ENCODE measurements at regions not wholly inside any gene's neighbourhood (a gene's known extent, or its start where the extent isn't known, plus 50 kb on each side); places are given as distances from the start of the nearest gene placed in this dataset.

DNA sequence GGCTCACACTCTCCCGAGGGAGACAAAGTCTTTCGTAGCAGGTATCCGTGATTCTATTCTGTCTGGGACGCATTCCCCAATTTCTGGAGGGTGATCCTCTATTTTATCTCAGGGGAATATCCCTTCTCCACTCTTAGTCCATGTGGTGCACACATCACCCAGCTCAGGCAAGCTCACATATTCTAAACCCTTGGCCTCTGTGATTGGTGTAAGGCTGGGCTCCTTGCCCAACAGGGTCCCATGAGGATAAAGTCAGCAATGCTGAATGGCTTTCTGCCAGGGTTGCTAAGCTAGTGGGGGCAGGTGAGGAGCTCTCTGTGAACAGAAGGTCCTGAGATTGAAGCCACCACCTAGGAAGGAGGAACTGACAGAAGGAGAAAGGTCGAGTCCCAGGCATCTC, 137.2 kb downstream of the CDH26 start:
- TF ChIP-seq TSHZ2 (CRISPR knock-in tag; IDR thresholded peaks at IDR 0.05) (no peak), ZNF70 (CRISPR knock-in tag; IDR thresholded peaks at IDR 0.05) (no peak), ESRRG (CRISPR knock-in tag; IDR thresholded peaks at IDR 0.05) (no peak), TOX (CRISPR knock-in tag; IDR thresholded peaks at IDR 0.05; ENCODE audit: borderline replicate concordance) (no peak), ISL1 (CRISPR knock-in tag; IDR thresholded peaks at IDR 0.05) (no peak), BACH2 (CRISPR knock-in tag; IDR thresholded peaks at IDR 0.05; ENCODE audit: borderline replicate concordance) (no peak), CSDC2 (CRISPR knock-in tag; IDR thresholded peaks at IDR 0.05) (no peak), RARB (CRISPR knock-in tag; IDR thresholded peaks at IDR 0.05) (no peak), ZNF8 (CRISPR knock-in tag; IDR thresholded peaks at IDR 0.05) (no peak), ZNF565 (CRISPR knock-in tag; conservative IDR thresholded peaks at IDR 0.05; ENCODE audit: low read depth) (no peak), SNAI2 (CRISPR knock-in tag; IDR thresholded peaks at IDR 0.05) (no peak), ZFP30 (CRISPR knock-in tag; IDR thresholded peaks at IDR 0.05) (no peak), TCF4 (CRISPR knock-in tag; IDR thresholded peaks at IDR 0.05; ENCODE audit: borderline replicate concordance) (no peak), ZC3H10 (CRISPR knock-in tag; IDR thresholded peaks at IDR 0.05) (no peak), ZFP3 (CRISPR knock-in tag; IDR thresholded peaks at IDR 0.05) (no peak), ARNTL (CRISPR knock-in tag; IDR thresholded peaks at IDR 0.05; ENCODE audit: borderline replicate concordance, low read depth) (no peak)
- TF ChIP-seq, protein P1, sequence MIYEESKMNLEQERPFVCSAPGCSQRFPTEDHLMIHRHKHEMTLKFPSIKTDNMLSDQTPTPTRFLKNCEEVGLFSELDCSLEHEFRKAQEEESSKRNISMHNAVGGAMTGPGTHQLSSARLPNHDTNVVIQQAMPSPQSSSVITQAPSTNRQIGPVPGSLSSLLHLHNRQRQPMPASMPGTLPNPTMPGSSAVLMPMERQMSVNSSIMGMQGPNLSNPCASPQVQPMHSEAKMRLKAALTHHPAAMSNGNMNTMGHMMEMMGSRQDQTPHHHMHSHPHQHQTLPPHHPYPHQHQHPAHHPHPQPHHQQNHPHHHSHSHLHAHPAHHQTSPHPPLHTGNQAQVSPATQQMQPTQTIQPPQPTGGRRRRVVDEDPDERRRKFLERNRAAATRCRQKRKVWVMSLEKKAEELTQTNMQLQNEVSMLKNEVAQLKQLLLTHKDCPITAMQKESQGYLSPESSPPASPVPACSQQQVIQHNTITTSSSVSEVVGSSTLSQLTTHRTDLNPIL (CRISPR knock-in tag; IDR thresholded peaks at IDR 0.05; ENCODE audit: low read depth), result no peak
- TF ChIP-seq, protein P2, sequence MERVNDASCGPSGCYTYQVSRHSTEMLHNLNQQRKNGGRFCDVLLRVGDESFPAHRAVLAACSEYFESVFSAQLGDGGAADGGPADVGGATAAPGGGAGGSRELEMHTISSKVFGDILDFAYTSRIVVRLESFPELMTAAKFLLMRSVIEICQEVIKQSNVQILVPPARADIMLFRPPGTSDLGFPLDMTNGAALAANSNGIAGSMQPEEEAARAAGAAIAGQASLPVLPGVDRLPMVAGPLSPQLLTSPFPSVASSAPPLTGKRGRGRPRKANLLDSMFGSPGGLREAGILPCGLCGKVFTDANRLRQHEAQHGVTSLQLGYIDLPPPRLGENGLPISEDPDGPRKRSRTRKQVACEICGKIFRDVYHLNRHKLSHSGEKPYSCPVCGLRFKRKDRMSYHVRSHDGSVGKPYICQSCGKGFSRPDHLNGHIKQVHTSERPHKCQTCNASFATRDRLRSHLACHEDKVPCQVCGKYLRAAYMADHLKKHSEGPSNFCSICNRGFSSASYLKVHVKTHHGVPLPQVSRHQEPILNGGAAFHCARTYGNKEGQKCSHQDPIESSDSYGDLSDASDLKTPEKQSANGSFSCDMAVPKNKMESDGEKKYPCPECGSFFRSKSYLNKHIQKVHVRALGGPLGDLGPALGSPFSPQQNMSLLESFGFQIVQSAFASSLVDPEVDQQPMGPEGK (CRISPR knock-in tag; IDR thresholded peaks at IDR 0.05; ENCODE audit: borderline replicate concordance), result no peak
- TF ChIP-seq, protein P3, sequence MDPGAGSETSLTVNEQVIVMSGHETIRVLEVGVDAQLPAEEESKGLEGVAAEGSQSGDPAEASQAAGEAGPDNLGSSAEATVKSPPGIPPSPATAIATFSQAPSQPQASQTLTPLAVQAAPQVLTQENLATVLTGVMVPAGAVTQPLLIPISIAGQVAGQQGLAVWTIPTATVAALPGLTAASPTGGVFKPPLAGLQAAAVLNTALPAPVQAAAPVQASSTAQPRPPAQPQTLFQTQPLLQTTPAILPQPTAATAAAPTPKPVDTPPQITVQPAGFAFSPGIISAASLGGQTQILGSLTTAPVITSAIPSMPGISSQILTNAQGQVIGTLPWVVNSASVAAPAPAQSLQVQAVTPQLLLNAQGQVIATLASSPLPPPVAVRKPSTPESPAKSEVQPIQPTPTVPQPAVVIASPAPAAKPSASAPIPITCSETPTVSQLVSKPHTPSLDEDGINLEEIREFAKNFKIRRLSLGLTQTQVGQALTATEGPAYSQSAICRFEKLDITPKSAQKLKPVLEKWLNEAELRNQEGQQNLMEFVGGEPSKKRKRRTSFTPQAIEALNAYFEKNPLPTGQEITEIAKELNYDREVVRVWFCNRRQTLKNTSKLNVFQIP (CRISPR knock-in tag; IDR thresholded peaks at IDR 0.05; ENCODE audit: borderline replicate concordance, low read depth), result no peak
- ATAC-seq, result no peak

DNA sequence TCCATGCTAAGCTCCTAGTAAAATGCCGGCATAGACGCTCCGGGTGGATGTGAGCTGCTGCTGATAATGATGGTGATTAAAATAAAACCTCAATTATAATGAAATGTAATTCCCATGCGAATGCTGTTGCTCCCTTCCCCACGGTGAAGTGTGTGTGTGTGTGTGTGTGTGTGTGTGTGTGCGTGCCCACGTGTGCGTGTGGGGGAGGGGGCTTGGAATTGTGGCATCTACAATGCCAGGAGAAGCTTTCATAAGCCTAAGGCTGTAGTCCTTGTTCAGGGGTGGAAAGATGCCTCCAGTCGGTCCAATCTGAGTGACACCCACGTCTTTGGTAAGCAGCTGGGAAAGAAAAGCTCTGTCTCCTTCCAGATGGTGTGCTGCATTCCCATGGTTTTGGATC, 137.9 kb downstream of the CDH26 start:
- no peak for ATAC-seq
- TF ChIP-seq ZFP3 (CRISPR knock-in tag; IDR thresholded peaks at IDR 0.05) (no peak), RARB (CRISPR knock-in tag; IDR thresholded peaks at IDR 0.05) (no peak), ISL1 (CRISPR knock-in tag; IDR thresholded peaks at IDR 0.05) (no peak), BACH2 (CRISPR knock-in tag; IDR thresholded peaks at IDR 0.05; ENCODE audit: borderline replicate concordance) (no peak), ZNF8 (CRISPR knock-in tag; IDR thresholded peaks at IDR 0.05) (no peak), CSDC2 (CRISPR knock-in tag; IDR thresholded peaks at IDR 0.05) (no peak), ARNTL (CRISPR knock-in tag; IDR thresholded peaks at IDR 0.05; ENCODE audit: borderline replicate concordance, low read depth) (no peak), TOX (CRISPR knock-in tag; IDR thresholded peaks at IDR 0.05; ENCODE audit: borderline replicate concordance) (no peak), PPARA (CRISPR knock-in tag; IDR thresholded peaks at IDR 0.05; ENCODE audit: borderline replicate concordance) (no peak), TCF4 (CRISPR knock-in tag; IDR thresholded peaks at IDR 0.05; ENCODE audit: borderline replicate concordance) (no peak), ZC3H10 (CRISPR knock-in tag; IDR thresholded peaks at IDR 0.05) (no peak), ESRRG (CRISPR knock-in tag; IDR thresholded peaks at IDR 0.05) (no peak), OSR1 (CRISPR knock-in tag; IDR thresholded peaks at IDR 0.05) (no peak), SNAI2 (CRISPR knock-in tag; IDR thresholded peaks at IDR 0.05) (no peak), ZNF70 (CRISPR knock-in tag; IDR thresholded peaks at IDR 0.05) (no peak)
- TF ChIP-seq, protein P4, sequence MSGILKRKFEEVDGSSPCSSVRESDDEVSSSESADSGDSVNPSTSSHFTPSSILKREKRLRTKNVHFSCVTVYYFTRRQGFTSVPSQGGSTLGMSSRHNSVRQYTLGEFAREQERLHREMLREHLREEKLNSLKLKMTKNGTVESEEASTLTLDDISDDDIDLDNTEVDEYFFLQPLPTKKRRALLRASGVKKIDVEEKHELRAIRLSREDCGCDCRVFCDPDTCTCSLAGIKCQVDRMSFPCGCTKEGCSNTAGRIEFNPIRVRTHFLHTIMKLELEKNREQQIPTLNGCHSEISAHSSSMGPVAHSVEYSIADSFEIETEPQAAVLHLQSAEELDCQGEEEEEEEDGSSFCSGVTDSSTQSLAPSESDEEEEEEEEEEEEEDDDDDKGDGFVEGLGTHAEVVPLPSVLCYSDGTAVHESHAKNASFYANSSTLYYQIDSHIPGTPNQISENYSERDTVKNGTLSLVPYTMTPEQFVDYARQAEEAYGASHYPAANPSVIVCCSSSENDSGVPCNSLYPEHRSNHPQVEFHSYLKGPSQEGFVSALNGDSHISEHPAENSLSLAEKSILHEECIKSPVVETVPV (CRISPR knock-in tag; IDR thresholded peaks at IDR 0.05), result no peak
- TF ChIP-seq, protein P1 (CRISPR knock-in tag; IDR thresholded peaks at IDR 0.05; ENCODE audit: low read depth), result no peak
- TF ChIP-seq, protein P3 (CRISPR knock-in tag; IDR thresholded peaks at IDR 0.05; ENCODE audit: borderline replicate concordance, low read depth), result no peak
- TF ChIP-seq, protein P2 (CRISPR knock-in tag; IDR thresholded peaks at IDR 0.05; ENCODE audit: borderline replicate concordance), result no peak
